NCI-H774 (cell line): ENCODE measurements at regions not wholly inside any gene's neighbourhood (a gene's known extent, or its start where the extent isn't known, plus 50 kb on each side); places are given as distances from the start of the nearest gene placed in this dataset.
A peak's percentile ranks its signal among the peaks of the same experiment; 100 is the strongest.

Source experiments
- DNase-seq: peaks from one replicate; lab custom pipeline; 2025; lab: John Stamatoyannopoulos, UW

GRCh38 chr2:122636097-122636496 lies 880.6 kb downstream of the TSN start:
- DNase-seq, result no peak

DNA sequence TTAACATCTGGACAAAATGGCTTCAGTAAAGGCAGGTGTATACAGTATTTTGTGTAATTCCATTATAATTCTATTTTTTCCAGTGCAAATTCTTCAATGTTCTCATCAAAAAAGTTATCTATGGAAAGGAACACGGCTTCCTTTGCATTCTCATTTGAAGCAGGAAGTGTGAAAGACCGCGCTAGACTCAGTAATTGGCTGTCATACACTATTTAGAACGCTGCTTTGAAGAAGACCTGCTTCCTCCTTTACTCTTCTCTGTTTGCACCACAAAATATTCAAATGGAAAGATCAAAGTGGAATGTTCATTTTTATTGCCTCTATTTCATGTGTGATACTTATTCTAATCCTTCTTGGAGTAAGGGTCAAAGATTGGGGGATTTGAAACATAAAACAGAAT lies 883.7 kb downstream of the TSN start:
- DNase-seq, result no peak

- no peak for DNase-seq
Measured at GRCh38 chr2:122639711-122640110, 884.3 kb downstream of the TSN start.

DNA sequence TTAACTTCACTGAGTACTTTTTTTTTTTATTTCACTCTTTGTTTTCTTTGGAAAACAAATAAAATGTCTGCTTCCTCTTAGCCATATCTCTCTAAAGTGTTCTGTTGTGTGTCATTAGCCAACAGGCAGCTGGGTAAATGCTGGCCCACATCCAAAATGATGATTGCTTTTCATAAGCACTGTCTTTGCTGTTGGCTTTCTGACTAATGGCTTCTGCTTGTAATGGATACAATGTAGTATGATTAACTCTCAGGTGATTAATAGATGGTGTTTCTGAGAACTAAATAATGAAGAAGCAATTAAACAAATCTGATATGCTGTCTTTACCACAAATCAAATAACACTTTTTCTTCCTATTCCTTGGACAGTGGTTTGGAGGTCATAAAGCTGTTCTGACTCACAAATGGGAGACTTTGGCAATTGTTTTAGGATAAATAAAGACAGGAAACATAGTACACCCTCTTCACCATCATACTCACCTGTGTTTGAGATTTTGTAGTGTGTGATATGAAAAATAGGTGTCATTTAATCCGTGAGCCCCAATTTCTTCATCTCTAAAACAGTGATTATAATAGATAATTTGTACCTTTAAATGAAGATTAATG lies 888.4 kb downstream of the TSN start:
- DNase-seq, result peak; percentile 95

DNA sequence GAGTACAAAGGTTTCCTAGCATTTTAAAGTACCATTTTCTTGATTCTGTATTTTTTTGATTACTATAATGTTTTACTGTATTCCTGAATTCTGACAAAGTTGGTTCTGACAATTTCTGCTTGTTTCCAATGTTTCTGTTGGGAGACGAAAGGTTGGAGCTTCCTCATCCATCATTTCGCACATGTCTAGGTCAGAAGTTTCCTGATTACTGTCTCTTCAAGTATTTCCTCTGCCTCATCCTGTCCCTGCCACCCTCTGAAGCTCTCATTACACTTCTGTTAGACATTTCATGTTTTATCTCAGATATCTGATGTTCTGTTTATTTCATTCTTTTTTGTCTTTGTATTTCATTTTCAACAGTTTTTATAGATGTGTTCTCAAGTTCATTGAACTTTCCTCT lies 895.8 kb downstream of the TSN start:
- no peak for DNase-seq

DNA sequence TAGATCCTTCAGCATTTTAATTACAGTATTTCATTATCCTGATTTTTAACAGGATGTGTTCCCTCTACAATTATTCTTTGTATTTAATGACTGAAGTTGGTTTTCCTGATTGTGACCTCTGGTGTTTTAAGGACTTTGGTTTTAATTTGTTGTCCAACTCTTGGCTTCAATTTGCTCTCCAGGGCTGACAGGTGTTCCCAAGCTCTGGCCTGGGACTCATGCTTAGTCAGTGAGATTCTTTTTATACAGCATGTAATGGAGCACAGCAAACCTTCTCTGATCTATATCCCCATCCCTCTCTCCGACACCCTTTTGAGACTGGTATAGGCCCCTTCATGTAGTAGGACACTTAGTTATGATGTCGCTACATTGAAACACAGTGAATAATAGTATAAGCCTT lies 896.3 kb downstream of the TSN start:
- DNase-seq, result no peak

- DNase-seq, result no peak
Measured at GRCh38 chr2:122652670-122653069, 897.2 kb downstream of the TSN start.

GRCh38 chr2:122656403-122656802 lies 901.0 kb downstream of the TSN start:
- no peak for DNase-seq

DNA sequence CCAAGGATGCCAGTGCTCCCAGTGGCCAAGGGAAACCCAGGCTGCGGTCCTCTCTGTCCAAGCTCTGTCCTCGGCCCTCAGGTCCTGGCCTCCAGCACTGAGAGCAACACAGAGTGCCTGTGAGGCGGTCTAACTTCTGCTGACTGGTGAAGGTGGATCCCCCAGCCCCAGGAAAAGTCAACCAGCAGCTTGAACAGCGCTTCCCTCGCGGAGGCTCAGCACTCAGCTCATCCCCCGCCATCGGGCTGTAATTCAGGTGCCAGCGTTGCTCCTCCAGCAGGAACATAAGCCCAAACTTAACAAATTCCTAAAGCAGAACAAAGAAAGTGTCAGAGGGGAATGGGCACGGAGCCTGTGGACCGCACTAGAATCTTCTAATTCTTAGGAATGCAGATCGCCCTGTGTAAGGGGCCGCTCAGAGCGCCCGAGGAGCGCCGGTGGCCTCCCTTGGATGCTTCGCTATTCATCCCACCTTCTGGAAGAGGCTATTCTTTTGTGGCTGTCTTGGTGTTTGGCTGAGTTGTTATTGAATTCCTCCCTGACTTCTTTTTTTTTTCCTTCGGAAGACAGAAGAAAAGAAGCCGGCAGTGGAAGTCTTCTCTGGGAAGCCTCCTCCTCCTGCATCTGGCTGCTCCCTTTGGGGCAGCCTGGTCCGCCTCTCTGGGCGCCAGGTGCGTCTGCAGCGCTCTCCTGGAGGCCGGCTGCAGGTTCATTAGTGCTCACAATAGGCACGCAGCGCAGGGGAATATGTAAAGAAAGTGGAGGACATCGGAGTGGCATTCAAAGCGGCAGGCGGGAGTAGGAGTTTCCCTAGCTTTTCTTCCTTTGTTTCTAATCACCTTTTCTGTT lies 905.6 kb downstream of the TSN start:
- peak; percentile 77 for DNase-seq

- no peak for DNase-seq
Measured at GRCh38 chr2:122663620-122664019, 908.2 kb downstream of the TSN start.

DNA sequence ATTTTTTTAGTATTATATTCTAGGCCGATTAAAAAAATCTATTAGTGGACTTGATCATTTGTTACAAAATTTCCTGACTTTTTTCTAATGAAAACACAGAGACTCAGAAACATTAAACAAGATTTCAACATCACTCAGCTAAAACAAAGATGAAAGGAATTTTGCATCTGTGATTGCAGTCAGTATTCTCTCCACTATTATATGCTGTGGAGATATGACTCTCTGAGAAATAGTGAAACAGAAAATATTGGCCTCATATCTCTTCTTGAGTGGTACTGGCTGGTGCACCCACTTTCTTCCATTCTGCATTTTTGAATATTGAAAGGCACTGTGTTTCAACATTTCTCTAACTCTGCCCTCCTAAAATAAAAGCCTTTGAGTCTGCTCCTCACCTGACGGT lies 914.2 kb downstream of the TSN start:
- DNase-seq, result no peak

- DNase-seq, result peak; percentile 18
Measured at GRCh38 chr2:122670897-122671296, 915.4 kb downstream of the TSN start.

DNA sequence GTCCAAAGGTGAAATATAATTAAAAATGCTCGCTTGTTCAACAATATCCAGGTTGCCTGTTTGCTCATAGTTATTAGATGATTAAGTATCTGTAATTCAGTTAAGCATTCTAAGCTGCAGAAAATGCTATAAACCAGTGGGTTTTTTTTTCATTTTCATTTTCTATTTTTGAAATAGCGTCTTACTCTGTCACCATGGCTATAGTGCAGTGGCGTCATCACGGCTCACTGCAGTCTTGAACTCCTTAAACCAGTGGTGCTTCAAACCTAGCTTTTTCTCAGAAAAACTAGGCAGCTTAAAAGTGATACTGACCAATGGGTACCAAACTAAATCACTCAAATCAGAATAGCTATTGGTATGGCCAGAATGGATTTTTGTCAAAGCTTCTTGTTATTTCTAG lies 925.2 kb downstream of the TSN start:
- no peak for DNase-seq

- DNase-seq, result no peak
Measured at GRCh38 chr2:122681626-122682025, 926.2 kb downstream of the TSN start.

- no peak for DNase-seq
Measured at GRCh38 chr2:122682356-122682755, 926.9 kb downstream of the TSN start.

DNA sequence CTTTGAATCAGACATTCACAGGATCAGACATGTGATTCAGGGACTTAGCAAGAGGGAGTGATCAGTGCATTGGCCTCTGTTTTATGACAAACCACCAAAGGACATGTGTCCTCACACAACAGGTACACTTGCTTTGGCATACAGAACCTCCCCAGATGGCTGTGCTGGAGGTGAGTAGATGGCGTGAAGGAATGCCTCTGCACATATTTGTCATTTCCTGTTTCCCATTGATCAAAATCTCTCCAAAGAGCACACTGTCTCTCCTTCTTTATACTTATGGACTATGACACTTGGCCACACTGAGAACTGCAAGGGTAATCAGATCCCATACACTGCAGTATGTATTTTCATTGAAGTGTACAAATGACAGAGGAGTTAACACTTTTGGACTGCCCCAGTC lies 927.6 kb downstream of the TSN start:
- no peak for DNase-seq

DNA sequence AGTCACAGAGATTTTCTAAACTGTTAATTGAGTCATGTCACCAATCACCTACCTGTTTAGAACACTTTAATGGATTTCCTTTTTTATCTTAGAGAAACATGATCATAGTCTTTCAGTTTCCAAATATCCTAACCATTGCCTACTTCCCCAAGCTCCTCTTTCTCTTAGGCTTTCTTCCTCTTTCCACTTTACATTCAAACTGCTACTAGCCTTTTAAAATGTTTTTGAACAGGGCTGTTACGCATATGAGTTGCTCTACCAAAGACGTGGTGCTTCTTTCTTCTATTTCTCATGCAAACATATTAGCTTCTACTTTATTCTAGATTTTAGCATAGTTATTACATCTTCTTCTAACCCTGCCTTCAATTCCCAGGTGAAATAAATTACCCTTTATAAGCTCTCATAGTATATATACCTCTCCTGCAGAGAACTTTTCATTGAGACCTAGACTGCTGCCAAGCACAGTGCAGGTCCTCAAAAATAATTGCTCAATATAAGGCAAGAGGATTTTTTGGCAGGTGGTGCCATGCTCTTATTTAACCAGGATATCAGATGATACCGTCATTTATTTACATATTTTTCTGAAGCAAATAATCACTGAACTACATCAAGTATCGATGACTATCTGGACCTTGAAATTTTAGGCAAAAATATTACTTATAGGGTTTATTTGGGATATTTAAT lies 937.1 kb downstream of the TSN start:
- DNase-seq, result peak; percentile 83

- no peak for DNase-seq
Measured at GRCh38 chr2:122697415-122697814, 942.0 kb downstream of the TSN start.

DNA sequence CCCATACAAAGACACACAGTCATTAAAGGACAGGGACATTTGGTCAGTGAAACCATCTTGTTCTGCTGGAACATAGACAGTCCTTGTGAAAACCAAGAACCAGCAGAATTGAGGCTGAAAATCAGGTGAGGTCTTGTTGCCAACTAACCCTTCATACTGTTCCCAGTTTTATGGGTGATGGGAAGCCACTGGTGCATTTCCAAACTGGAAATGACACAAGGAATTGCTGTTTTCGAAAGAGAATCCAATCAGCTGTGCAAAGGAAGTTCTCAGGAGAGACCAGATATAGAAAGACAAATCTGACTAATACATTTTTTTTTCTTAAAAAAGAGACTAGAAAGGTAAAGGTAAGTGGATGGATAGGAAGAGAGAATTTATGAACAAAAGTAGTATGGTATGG lies 948.2 kb downstream of the TSN start:
- DNase-seq, result no peak

GRCh38 chr2:122704109-122704563 lies 948.7 kb downstream of the TSN start:
- no peak for DNase-seq

DNA sequence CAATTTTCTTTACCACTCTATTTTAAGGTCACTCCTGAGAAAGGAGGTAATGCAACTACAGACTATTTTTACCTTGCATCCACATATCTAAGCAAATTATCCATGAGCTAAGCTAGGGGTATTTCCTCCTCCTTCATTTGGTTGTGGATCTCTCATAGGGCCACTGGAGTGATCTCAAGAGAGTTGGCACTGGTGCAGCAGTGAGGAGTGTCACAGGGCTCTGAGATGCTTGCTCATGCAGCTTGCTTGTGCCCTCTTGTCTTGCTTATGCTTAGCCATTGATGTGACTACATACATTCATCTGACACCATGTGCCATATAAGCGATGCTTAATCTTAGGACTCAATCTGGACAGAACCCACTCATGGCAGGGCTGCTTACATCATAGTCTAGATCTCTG lies 950.3 kb downstream of the TSN start:
- no peak for DNase-seq

GRCh38 chr2:122706757-122707223 lies 951.3 kb downstream of the TSN start:
- no peak for DNase-seq

DNA sequence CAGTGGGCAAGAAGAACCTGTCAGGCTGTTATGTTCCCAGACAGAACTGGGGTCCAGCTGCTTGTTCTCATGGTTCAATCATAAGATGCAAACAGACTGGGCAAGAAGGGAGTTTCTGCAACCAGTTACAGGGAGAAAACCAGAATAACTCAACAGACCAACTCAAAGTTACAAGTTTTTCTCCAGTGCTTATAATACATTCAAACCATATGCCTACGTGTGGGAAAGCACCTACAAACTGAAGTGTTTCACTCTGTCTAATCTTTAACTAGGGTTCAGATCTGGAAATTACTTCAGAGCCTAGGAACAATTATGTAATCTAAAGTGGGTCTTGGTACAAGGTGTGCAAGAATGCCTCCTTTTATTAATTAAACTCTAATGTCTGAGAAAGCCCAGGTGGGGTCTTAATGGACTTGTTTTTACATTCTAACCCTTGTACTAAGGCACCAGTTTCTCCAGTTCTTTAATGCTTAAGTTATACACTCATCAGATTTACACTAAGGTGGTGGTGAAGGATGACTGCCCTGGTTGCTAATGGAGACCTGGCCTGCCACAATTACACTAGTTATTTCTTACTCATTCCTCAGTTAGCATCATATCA lies 951.9 kb downstream of the TSN start:
- DNase-seq, result no peak
